Lower leg skin (tissue), 4 donors: ENCODE measurements at regions not wholly inside any gene's neighbourhood (a gene's known extent, or its start where the extent isn't known, plus 50 kb on each side); places are given as distances from the start of the nearest gene placed in this dataset.
"Not testable (repeated sequence)": the region's sequence is repeated elsewhere in the genome, so short reads cannot be mapped to it uniquely, and the experiment has no call there.

Source experiments
- DNase-seq, 2 donors: peaks; one replicate each; pipeline ENCODE4 v3.0.0-alpha.2; 2019; ENCODE audit warnings: low spot score in 2 of 2
- H3K4me3 ChIP-seq: fragments of 200-600 bp; sonication (generic); 2 replicates; pipeline ENCODE4 v1.5.1; 2017; ENCODE audit warnings: mild to moderate bottlenecking, low read depth; ENCODE audit not compliant: poor library complexity, severe bottlenecking
- CTCF ChIP-seq, 3 donors: fragments of 450-650 bp; IDR thresholded peaks; one replicate each; pipeline ENCODE4 v1.5.1; 2016; ENCODE audit warnings: antibody characterized with exemption in 3 of 3, mild to moderate bottlenecking in 3 of 3, moderate library complexity in 2 of 3
- POLR2A ChIP-seq, 2 donors: fragments of 450-650 bp; IDR thresholded peaks; one replicate each; pipeline ENCODE4 v1.6.1; 2016 to 2017; ENCODE audit warnings: antibody characterized with exemption in 2 of 2, mild to moderate bottlenecking in 1 of 2, moderate library complexity in 1 of 2
- WGBS, 2 donors: methylation state at CpG; one replicate each; pipeline ENCODE4 v1.1.5; 2018; 5-methylcytosine and 5-hydroxymethylcytosine counted together
- intact Hi-C: fragments of 100-400 bp; cut with DNase I; formaldehyde crosslinking; loops from one replicate; pipeline ENCODE4 v1.15.0; 2023; ENCODE audit warnings: low total_unique reads

- TF ChIP-seq CTCF (IDR thresholded peaks at IDR 0.05) (no peak), POLR2A (IDR thresholded peaks at IDR 0.05) (no peak)
- intact Hi-C loops, result no loop called here
- DNase-seq, result no peak
- H3K4me3 ChIP-seq, result no peak overlapping the region
- WGBS, 2 donors, result 60 to 75% methylated on average over 1 of the region's 1 CpG
Measured at GRCh38 chr14:48622980-48623379, 947.6 kb upstream of the MDGA2 start.

- H3K4me3 ChIP-seq, result no peak overlapping the region
- WGBS, 2 donors, result 24 to 27% methylated on average over 1 of the region's 1 CpG
- DNase-seq, result no peak
- TF ChIP-seq POLR2A (IDR thresholded peaks at IDR 0.05) (no peak), CTCF (IDR thresholded peaks at IDR 0.05) (no peak)
- intact Hi-C loops, result no loop called here
Measured at GRCh38 chr14:48618057-48618456, 942.7 kb upstream of the MDGA2 start.

- 52 to 59% methylated on average over 6 of the region's 6 CpGs for WGBS, 2 donors
- no peak overlapping the region for H3K4me3 ChIP-seq
- TF ChIP-seq CTCF (IDR thresholded peaks at IDR 0.05), result no peak
- TF ChIP-seq POLR2A (IDR thresholded peaks at IDR 0.05), result no peak
- no peak for DNase-seq
- intact Hi-C loops, result no loop called here
Measured at GRCh38 chr14:48616931-48617330, 941.5 kb upstream of the MDGA2 start.

GRCh38 chr14:48615618-48616017 is 940.2 kb upstream of the MDGA2 start:
- TF ChIP-seq POLR2A (IDR thresholded peaks at IDR 0.05) (no peak), CTCF (IDR thresholded peaks at IDR 0.05) (no peak)
- intact Hi-C loops, result no loop called here
- WGBS, 2 donors, result 63 to 67% methylated on average over 1 of the region's 1 CpG
- DNase-seq, result no peak
- H3K4me3 ChIP-seq, result no peak overlapping the region

GRCh38 chr14:48614003-48614402 is 938.6 kb upstream of the MDGA2 start:
- no peak for TF ChIP-seq CTCF (IDR thresholded peaks at IDR 0.05)
- TF ChIP-seq POLR2A (IDR thresholded peaks at IDR 0.05), result no peak

GRCh38 chr14:48606960-48607359 is 931.6 kb upstream of the MDGA2 start:
- intact Hi-C loops, H3K4me3 ChIP-seq, DNase-seq: not testable (repeated sequence)
- WGBS, 2 donors, result 78 to 82% methylated on average over 8 of the region's 8 CpGs

More at GRCh38 chr14:48614003-48614402, 938.6 kb upstream of the MDGA2 start:
- WGBS, 2 donors, result 54 to 59% methylated on average over 2 of the region's 2 CpGs
- no peak overlapping the region for H3K4me3 ChIP-seq
- DNase-seq, result no peak
- intact Hi-C loops, result no loop called here
